Neural cell (in vitro differentiated cells): ENCODE measurements at regions not wholly inside any gene's neighbourhood (a gene's known extent, or its start where the extent isn't known, plus 50 kb on each side); places are given as distances from the start of the nearest gene placed in this dataset.

Experiments used
- CTCF ChIP-seq: fragments of 450-650 bp; IDR thresholded peaks from 2 replicates; pipeline ENCODE4 v1.5.1; 2014; ENCODE audit warnings: antibody characterized with exemption, mild to moderate bottlenecking, moderate library complexity; ENCODE audit not compliant: poor library complexity, severe bottlenecking
- EP300 ChIP-seq: fragments of 450-650 bp; conservative IDR thresholded peaks from 2 replicates; pipeline ENCODE4 v1.6.1; 2014; ENCODE audit warnings: antibody characterized with exemption, mild to moderate bottlenecking, moderate library complexity; ENCODE audit not compliant: poor library complexity, severe bottlenecking
- EZH2 ChIP-seq: fragments of 200-600, 300-800 bp; shearing (Covaris generic), sonication (generic); IDR thresholded peaks from 2 replicates; pipeline ENCODE4 v1.6.1; 2014; ENCODE audit warnings: antibody characterized with exemption, low read length, borderline replicate concordance, mild to moderate bottlenecking; ENCODE audit not compliant: insufficient read depth, poor library complexity, severe bottlenecking

GRCh38 chr17:33986088-33986487, 269.0 kb upstream of the CCL2 start:
- TF ChIP-seq CTCF (no peak), EP300 (no peak), EZH2 (no peak)
